ENCODE measurements at regions not wholly inside any gene's neighbourhood (a gene's known extent, or its start where the extent isn't known, plus 50 kb on each side); places are given as distances from the start of the nearest gene placed in this dataset.

GRCh38 chr2:136363900-136364299 lies 246.0 kb upstream of the CXCR4 start:
- TF ChIP-seq POLR2AphosphoS5 (IDR thresholded peaks at IDR 0.05; ENCODE audit: low read depth, low read length) (no peak), TAF1 (IDR thresholded peaks at IDR 0.05; ENCODE audit: borderline replicate concordance, insufficient read depth, low read length) (no peak), REST (IDR thresholded peaks at IDR 0.05; ENCODE audit: insufficient read depth in 1 of 2, low read depth in 2 of 2, low read length in 2 of 2) (no peak), SIN3A (IDR thresholded peaks at IDR 0.05; ENCODE audit: borderline replicate concordance, insufficient read depth, low read length) (no peak), FOXP2 (optimal IDR thresholded peaks at IDR 0.05; ENCODE audit: borderline replicate concordance, extremely low read depth, extremely low read length, insufficient read depth) (no peak)
